OCI-LY1 (cell line): ENCODE measurements at regions not wholly inside any gene's neighbourhood (a gene's known extent, or its start where the extent isn't known, plus 50 kb on each side); places are given as distances from the start of the nearest gene placed in this dataset.

Experiments used
- H2AFZ ChIP-seq: fragments of 200-600 bp; sonication (generic), shearing (Covaris generic); 2 replicates; pipeline ENCODE4 v1.6.0; 2014; ENCODE audit warnings: antibody characterized with exemption, mild to moderate bottlenecking, low read length
- H3F3A ChIP-seq: fragments of 200-600 bp; sonication (generic), shearing (Covaris generic); 2 replicates; pipeline ENCODE4 v1.6.0; 2014; ENCODE audit warnings: mild to moderate bottlenecking, antibody characterized with exemption, low read length, moderate library complexity; ENCODE audit not compliant: insufficient read depth
- H3K27ac ChIP-seq: fragments of 200-600 bp; sonication (generic); 2 replicates; pipeline ENCODE4 v1.5.1; 2014; ENCODE audit warnings: low read length, mixed run types, mild to moderate bottlenecking, low read depth; ENCODE audit not compliant: poor library complexity, severe bottlenecking
- H3K27me3 ChIP-seq: fragments of 200-600 bp; sonication (generic); 2 replicates; pipeline ENCODE4 v1.6.0; 2014; ENCODE audit warnings: antibody characterized with exemption, mild to moderate bottlenecking, low read length, moderate library complexity; ENCODE audit not compliant: insufficient read depth
- H3K36me3 ChIP-seq: fragments of 200-600 bp; sonication (generic); 2 replicates; pipeline ENCODE4 v1.6.1; 2014; ENCODE audit warnings: mild to moderate bottlenecking, antibody characterized with exemption, low read length, moderate library complexity, mixed read lengths; ENCODE audit not compliant: insufficient read depth
- H3K4me1 ChIP-seq: fragments of 200-600 bp; sonication (generic); 2 replicates; pipeline ENCODE4 v1.5.1; 2014; ENCODE audit warnings: mild to moderate bottlenecking, low read length, moderate library complexity; ENCODE audit not compliant: insufficient read depth, severe bottlenecking
- H3K4me2 ChIP-seq: fragments of 200-600 bp; sonication (generic), shearing (Covaris generic); 2 replicates; pipeline ENCODE4 v1.6.1; 2014; ENCODE audit warnings: low read length
- H3K4me3 ChIP-seq: fragments of 200-600 bp; sonication (generic); 2 replicates; pipeline ENCODE4 v1.5.1; 2014; ENCODE audit warnings: low read length, low read depth, mild to moderate bottlenecking, mixed read lengths; ENCODE audit not compliant: poor library complexity, severe bottlenecking
- H3K79me2 ChIP-seq: fragments of 200-600 bp; shearing (Covaris generic); 2 replicates; pipeline ENCODE4 v1.6.1; 2016; ENCODE audit warnings: mixed run types, low read length, mixed read lengths; ENCODE audit not compliant: insufficient read depth
- H3K9ac ChIP-seq: fragments of 200-600 bp; sonication (generic), shearing (Covaris generic); 2 replicates; pipeline ENCODE4 v1.6.1; 2014; ENCODE audit warnings: mild to moderate bottlenecking, low read length, mixed read lengths
- H3K9me2 ChIP-seq: fragments of 200-600 bp; sonication (generic), shearing (Covaris generic); 2 replicates; pipeline ENCODE4 v1.6.1; 2014; ENCODE audit warnings: low read depth, mild to moderate bottlenecking, low read length, mixed read lengths
- H3K9me3 ChIP-seq: fragments of 200-600 bp; shearing (Covaris generic); 2 replicates; pipeline ENCODE4 v1.6.1; 2014; ENCODE audit warnings: low read length, mixed read lengths
- H4K20me1 ChIP-seq: fragments of 200-600 bp; sonication (generic), shearing (Covaris generic); 2 replicates; pipeline ENCODE4 v1.6.0; 2016; ENCODE audit warnings: mild to moderate bottlenecking, low read length; ENCODE audit not compliant: insufficient read depth
- CTCF ChIP-seq: fragments of 200-600 bp; sonication (generic), shearing (Covaris generic); IDR thresholded peaks from 2 replicates; pipeline ENCODE4 v1.5.1; 2017; ENCODE audit warnings: mild to moderate bottlenecking, antibody characterized with exemption, low read length, moderate library complexity, mixed read lengths
- EZH2 ChIP-seq: fragments of 200-600 bp; sonication (generic), shearing (Covaris generic); IDR thresholded peaks from 2 replicates; pipeline ENCODE4 v1.8.0; 2017; ENCODE audit warnings: borderline replicate concordance, mixed run types, mild to moderate bottlenecking, antibody characterized with exemption, low read length, moderate library complexity, mixed read lengths

GRCh38 chr12:43062201-43062895, 472.8 kb upstream of the PRICKLE1 start:
- Histone ChIP-seq H3K27me3 (no peaks in the 10 kb centered on the region), H4K20me1 (no peaks in the 10 kb centered on the region), H3K27ac (no peak overlapping the region), H3K9me2 (no peaks in the 10 kb centered on the region), H3K4me1 (no peaks in the 10 kb centered on the region), H3K9me3 (no peaks in the 10 kb centered on the region), H2AFZ (no peak overlapping the region), H3K4me2 (no peak overlapping the region), H3K79me2 (no peaks in the 10 kb centered on the region), H3K4me3 (no peak overlapping the region), H3K9ac (no peak overlapping the region), H3K36me3 (no peaks in the 10 kb centered on the region), H3F3A (no peaks in the 10 kb centered on the region)
- TF ChIP-seq EZH2 (no peak), CTCF (no peak)

- H3K27me3 ChIP-seq: no peaks in the 10 kb centered on the region
- no peak overlapping the region for H3K27ac ChIP-seq
- H3K4me2 ChIP-seq: no peak overlapping the region
- no peaks in the 10 kb centered on the region for H3K9me2 ChIP-seq
- no peaks in the 10 kb centered on the region for H4K20me1 ChIP-seq
- no peaks in the 10 kb centered on the region for H3K4me1 ChIP-seq
- H3K36me3 ChIP-seq: no peaks in the 10 kb centered on the region
- no peak overlapping the region for H2AFZ ChIP-seq
- H3K9ac ChIP-seq: no peak overlapping the region
- no peaks in the 10 kb centered on the region for H3K9me3 ChIP-seq
- TF ChIP-seq EZH2 (no peak), CTCF (no peak)
- no peak overlapping the region for H3K4me3 ChIP-seq
- no peaks in the 10 kb centered on the region for H3F3A ChIP-seq
- no peaks in the 10 kb centered on the region for H3K79me2 ChIP-seq
These were observed 471.2 kb upstream of the PRICKLE1 start for GRCh38 chr12:43060742-43061141.

GRCh38 chr12:43058616-43059015, 469.1 kb upstream of the PRICKLE1 start:
- Histone ChIP-seq H4K20me1 (no peaks in the 10 kb centered on the region), H3K79me2 (no peaks in the 10 kb centered on the region), H3K36me3 (no peaks in the 10 kb centered on the region), H2AFZ (no peak overlapping the region), H3K4me3 (no peak overlapping the region), H3K9ac (no peak overlapping the region), H3K9me2 (no peaks in the 10 kb centered on the region), H3F3A (no peaks in the 10 kb centered on the region), H3K9me3 (no peaks in the 10 kb centered on the region), H3K4me1 (no peaks in the 10 kb centered on the region), H3K27me3 (no peaks in the 10 kb centered on the region), H3K27ac (no peak overlapping the region), H3K4me2 (no peak overlapping the region)
- TF ChIP-seq EZH2 (no peak), CTCF (no peak)
